ENCODE measurements at regions not wholly inside any gene's neighbourhood (a gene's known extent, or its start where the extent isn't known, plus 50 kb on each side); places are given as distances from the start of the nearest gene placed in this dataset.

GRCh38 chr2:45250176-45250575 lies 240.9 kb upstream of the SIX2 start:
- DNase-seq, result no peak

- no peak for DNase-seq
Observed at GRCh38 chr2:45248214-45248613, 239.0 kb upstream of the SIX2 start.

- DNase-seq, result no peak
Observed at GRCh38 chr2:45244928-45245327, 235.7 kb upstream of the SIX2 start.

GRCh38 chr2:45242161-45242741 lies 233.0 kb upstream of the SIX2 start:
- peak; percentile 26 for DNase-seq

GRCh38 chr2:45241061-45241561 lies 231.9 kb upstream of the SIX2 start:
- DNase-seq, result no peak

GRCh38 chr2:45237850-45238542 lies 228.7 kb upstream of the SIX2 start:
- DNase-seq, result peak; percentile 72

- DNase-seq, result peak; percentile 71
Observed at GRCh38 chr2:45237128-45237527, 227.9 kb upstream of the SIX2 start.

- no peak for DNase-seq
Observed at GRCh38 chr2:45236268-45236667, 227.0 kb upstream of the SIX2 start.

- no peak for DNase-seq
Observed at GRCh38 chr2:45233301-45233700, 224.0 kb upstream of the SIX2 start.

- no peak for DNase-seq
Observed at GRCh38 chr2:45232818-45233217, 223.6 kb upstream of the SIX2 start.

GRCh38 chr2:45229411-45229810 lies 220.2 kb upstream of the SIX2 start:
- DNase-seq, result no peak

GRCh38 chr2:45227347-45227746 lies 218.1 kb upstream of the SIX2 start:
- DNase-seq, result no peak

GRCh38 chr2:45224993-45225380 lies 215.7 kb upstream of the SIX2 start:
- DNase-seq, result no peak

- no peak for DNase-seq
Observed at GRCh38 chr2:45224321-45224992, 215.2 kb upstream of the SIX2 start.

- no peak for DNase-seq
Observed at GRCh38 chr2:45223531-45223930, 214.3 kb upstream of the SIX2 start.

GRCh38 chr2:45220227-45220626 lies 211.0 kb upstream of the SIX2 start:
- peak; percentile 54 for DNase-seq

GRCh38 chr2:45218931-45219339 lies 209.7 kb upstream of the SIX2 start:
- DNase-seq, result no peak

GRCh38 chr2:45218297-45218696 lies 209.0 kb upstream of the SIX2 start:
- no peak for DNase-seq

GRCh38 chr2:45216118-45216517 lies 206.9 kb upstream of the SIX2 start:
- DNase-seq, result no peak

GRCh38 chr2:45214550-45214949 lies 205.3 kb upstream of the SIX2 start:
- no peak for DNase-seq

- DNase-seq, result no peak
Observed at GRCh38 chr2:45212953-45213635, 203.8 kb upstream of the SIX2 start.

- no peak for DNase-seq
Observed at GRCh38 chr2:45211636-45212035, 202.4 kb upstream of the SIX2 start.

GRCh38 chr2:45210462-45211195 lies 201.4 kb upstream of the SIX2 start:
- DNase-seq, result no peak

Measured in SHP77 treated with DMSO at 0.1 percent for 48 hours (cell line).